ENCODE measurements at regions not wholly inside any gene's neighbourhood (a gene's known extent, or its start where the extent isn't known, plus 50 kb on each side); places are given as distances from the start of the nearest gene placed in this dataset.
A peak's percentile ranks its signal among the peaks of the same experiment; 100 is the strongest.
"Not testable (repeated sequence)": the region's sequence is repeated elsewhere in the genome, so short reads cannot be mapped to it uniquely, and the experiment has no call there.

DNA sequence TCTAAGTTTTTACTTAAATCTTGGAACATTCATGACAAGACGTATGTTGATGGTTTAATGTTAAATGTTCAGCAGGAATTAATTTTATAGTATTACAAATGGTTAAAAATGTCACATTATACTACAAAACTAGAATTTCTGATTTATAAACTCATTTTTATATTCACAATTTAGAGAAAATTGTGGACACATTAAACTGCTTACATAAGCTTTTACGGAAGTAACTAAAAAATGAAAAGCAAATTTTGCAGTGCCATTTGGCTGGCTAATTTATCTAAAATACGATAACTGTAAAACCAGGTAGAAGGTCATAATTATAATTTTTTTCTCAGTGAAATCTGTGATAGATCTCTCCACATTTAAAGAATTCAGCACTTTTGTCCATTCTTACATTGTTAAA, 190.2 kb upstream of the GPC6 start:
- H3K4me3 ChIP-seq (ENCODE audit: low read length): no peak overlapping the region
- DNase-seq (ENCODE audit: low read depth): no peak
- TF ChIP-seq, protein P1, sequence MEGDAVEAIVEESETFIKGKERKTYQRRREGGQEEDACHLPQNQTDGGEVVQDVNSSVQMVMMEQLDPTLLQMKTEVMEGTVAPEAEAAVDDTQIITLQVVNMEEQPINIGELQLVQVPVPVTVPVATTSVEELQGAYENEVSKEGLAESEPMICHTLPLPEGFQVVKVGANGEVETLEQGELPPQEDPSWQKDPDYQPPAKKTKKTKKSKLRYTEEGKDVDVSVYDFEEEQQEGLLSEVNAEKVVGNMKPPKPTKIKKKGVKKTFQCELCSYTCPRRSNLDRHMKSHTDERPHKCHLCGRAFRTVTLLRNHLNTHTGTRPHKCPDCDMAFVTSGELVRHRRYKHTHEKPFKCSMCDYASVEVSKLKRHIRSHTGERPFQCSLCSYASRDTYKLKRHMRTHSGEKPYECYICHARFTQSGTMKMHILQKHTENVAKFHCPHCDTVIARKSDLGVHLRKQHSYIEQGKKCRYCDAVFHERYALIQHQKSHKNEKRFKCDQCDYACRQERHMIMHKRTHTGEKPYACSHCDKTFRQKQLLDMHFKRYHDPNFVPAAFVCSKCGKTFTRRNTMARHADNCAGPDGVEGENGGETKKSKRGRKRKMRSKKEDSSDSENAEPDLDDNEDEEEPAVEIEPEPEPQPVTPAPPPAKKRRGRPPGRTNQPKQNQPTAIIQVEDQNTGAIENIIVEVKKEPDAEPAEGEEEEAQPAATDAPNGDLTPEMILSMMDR (IDR thresholded peaks at IDR 0.05; ENCODE audit: insufficient read depth, low read depth, low read length, missing control alignments): no peak

DNA sequence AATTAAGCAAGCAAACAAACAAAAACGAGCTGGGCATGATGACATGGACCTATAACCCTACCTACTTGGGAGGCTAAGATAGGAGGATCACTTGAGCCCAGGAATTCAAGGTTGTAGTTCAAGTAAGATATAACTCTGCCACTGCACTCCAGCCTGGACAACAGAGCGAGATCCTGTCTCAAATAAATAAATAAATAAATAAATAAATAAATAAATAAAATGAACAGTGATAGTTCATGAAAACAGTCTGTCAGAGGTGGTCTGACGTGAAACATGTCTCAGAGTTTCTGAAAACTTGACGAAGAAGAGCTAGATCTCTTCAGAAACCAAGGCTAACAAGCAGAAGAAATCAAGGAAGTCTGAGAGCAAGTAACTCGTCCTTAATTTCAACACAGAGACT, 188.8 kb upstream of the GPC6 start:
- TF ChIP-seq, protein P1 (IDR thresholded peaks at IDR 0.05; ENCODE audit: insufficient read depth, low read depth, low read length, missing control alignments): no peak
- H3K4me3 ChIP-seq (ENCODE audit: low read length): no peak overlapping the region
- DNase-seq (ENCODE audit: low read depth): no peak

DNA sequence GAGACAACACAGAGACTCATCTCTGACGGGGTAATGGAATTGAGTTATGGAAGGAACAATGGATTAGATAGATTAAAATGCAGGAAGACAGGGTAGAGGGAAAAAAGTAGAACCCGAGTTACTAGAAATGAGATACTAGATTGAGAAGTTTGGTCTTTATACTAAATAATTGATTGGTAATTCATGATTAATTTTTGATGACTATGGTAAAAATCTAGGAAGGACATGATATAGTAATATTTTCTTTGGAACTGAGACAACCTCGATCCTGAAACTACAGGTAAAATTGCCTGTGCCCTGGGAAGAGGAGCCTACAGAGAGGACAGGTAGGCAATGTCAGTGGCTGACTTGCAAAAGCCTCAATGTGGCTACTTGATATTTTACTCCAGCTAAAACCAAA, 188.4 kb upstream of the GPC6 start:
- TF ChIP-seq, protein P1 (IDR thresholded peaks at IDR 0.05; ENCODE audit: insufficient read depth, low read depth, low read length, missing control alignments): no peak
- no peak for DNase-seq (ENCODE audit: low read depth)

DNA sequence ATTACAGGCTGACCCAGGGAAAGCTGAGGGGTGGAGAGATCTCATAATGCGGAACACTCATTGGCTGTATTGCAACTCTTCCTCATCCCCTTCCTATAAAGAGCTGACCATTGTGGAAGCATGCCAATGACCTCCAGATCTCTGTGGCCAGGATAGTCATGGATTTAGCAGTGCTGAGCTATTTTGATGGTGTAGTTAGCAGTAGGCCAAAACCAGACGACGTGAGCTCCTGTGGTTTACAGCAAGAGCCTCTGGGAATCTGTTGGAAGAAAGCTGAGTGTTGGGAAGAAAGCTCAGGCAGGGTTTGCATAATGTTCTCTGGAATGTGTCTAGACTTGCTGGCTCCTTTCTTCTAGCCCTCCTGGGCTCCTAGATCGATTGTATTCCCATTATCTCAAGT, 187.5 kb upstream of the GPC6 start:
- TF ChIP-seq, protein P1 (IDR thresholded peaks at IDR 0.05; ENCODE audit: insufficient read depth, low read depth, low read length, missing control alignments): no peak

More for the DNA sequence above, 188.4 kb upstream of the GPC6 start:
- no peak overlapping the region for H3K4me3 ChIP-seq (ENCODE audit: low read length)

DNA sequence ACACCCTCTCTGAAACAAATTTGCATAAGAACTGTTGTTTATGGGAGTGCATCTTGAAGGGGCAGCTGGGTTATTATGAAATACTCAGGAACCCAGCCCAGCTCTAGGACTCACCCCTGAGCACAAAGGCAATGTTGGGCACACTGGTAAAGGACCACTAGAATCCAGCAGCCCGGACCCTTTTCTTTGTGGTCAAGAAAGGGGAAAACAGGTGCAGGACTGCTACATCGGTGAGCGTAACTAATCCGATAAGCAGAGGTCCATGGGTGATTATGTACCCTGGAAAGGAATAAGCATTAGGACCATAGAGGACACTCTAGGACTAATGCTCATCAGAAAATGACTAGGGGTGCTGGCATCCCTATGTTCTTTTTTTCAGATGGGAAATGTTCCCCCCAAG, 185.0 kb upstream of the GPC6 start:
- DNase-seq (ENCODE audit: low read depth); H3K4me3 ChIP-seq (ENCODE audit: low read length): not testable (repeated sequence)

More for the DNA sequence above, 187.5 kb upstream of the GPC6 start:
- H3K4me3 ChIP-seq (ENCODE audit: low read length): no peak overlapping the region
- DNase-seq (ENCODE audit: low read depth): no peak

DNA sequence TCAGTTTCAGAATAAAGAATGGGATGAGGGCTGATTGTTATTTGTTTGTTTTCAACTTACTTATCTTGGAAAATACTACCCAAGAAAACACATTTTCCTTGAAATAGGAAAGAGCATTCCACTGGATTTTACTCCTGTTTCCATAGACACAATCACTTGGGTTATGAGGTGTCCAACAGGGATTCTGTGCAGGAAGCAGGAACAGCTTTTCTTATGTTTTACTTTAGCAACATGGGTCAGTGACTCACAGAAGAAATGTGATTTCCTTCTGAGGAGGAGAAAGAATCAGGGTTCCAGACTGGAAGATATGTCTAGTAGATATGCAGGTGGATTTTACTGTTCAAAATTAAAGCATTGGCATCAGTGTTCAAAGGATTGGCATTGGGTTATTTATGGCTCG, 180.8 kb upstream of the GPC6 start:
- no peak overlapping the region for H3K4me3 ChIP-seq (ENCODE audit: low read length)
- TF ChIP-seq, protein P1 (IDR thresholded peaks at IDR 0.05; ENCODE audit: insufficient read depth, low read depth, low read length, missing control alignments): no peak
- DNase-seq (ENCODE audit: low read depth): peak; percentile 7

DNA sequence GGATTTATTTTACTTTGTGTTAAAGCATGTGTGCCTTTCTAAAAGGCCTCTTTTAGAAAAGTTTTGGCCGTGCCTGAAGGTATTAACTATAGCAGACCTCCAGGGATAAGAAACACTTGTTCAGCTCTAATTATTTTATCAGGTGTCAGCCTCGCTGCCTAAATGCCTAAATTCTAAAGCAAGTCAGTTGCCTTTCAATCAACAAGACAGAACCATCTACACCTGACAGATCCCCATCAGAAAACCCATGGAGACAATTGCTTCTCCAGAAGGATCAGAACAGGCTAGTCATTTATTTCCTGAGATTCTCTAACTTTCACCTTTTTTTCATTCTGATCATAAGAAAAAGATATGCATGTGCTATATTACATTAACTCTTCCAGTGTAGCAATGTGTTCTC, 171.4 kb upstream of the GPC6 start:
- TF ChIP-seq, protein P1 (IDR thresholded peaks at IDR 0.05; ENCODE audit: insufficient read depth, low read depth, low read length, missing control alignments): no peak
- H3K4me3 ChIP-seq (ENCODE audit: low read length): no peak overlapping the region

DNA sequence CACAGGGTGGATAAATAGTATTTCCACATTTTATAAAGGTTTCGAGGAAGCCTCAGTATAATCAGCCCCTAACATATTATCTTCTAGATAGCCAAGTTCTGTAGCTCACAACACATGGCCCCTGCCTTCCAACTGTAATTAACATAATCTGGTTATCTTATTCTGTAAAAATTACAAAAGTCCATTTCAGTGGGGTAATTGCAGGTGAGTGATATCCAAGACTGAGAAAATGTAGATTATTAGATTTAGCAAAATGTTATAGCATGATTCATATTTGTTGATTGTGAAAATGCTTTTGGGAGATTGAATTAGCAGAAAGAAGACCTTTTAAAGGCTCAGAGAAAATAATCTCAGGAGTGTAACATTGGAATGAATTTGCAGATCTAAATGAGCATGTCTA, 168.3 kb upstream of the GPC6 start:
- DNase-seq (ENCODE audit: low read depth): no peak
- H3K4me3 ChIP-seq (ENCODE audit: low read length): no peak overlapping the region
- TF ChIP-seq, protein P1 (IDR thresholded peaks at IDR 0.05; ENCODE audit: insufficient read depth, low read depth, low read length, missing control alignments): no peak

More for the DNA sequence above, 171.4 kb upstream of the GPC6 start:
- no peak for DNase-seq (ENCODE audit: low read depth)

Data from epithelial cell of esophagus (primary cell).